Esophagus muscularis mucosa (tissue), 4 donors: ENCODE measurements at regions not wholly inside any gene's neighbourhood (a gene's known extent, or its start where the extent isn't known, plus 50 kb on each side); places are given as distances from the start of the nearest gene placed in this dataset.

Experiments used
- EP300 ChIP-seq: sonication (generic); formaldehyde crosslinking; IDR thresholded peaks from one replicate; pipeline ENCODE4 v1.6.1; 2017; ENCODE audit warnings: antibody characterized with exemption
- POLR2A ChIP-seq: fragments of 450-650 bp; IDR thresholded peaks from one replicate; pipeline ENCODE4 v1.6.1; 2017; ENCODE audit warnings: antibody characterized with exemption, moderate library complexity, mild to moderate bottlenecking, low read depth
- POLR2AphosphoS5 ChIP-seq, 2 donors: sonication (generic); formaldehyde crosslinking; IDR thresholded peaks; one replicate each; pipeline ENCODE4 v1.6.1; 2017; ENCODE audit warnings: antibody characterized with exemption in 2 of 2
- TF ChIP-seq, protein P1 (sequence below), 3 experiments: fragments of 200-600 bp in 2 of 3; fragments of 450-650 bp in 1 of 3; sonication (generic) in 2 of 3; IDR thresholded peaks; one replicate each; pipeline ENCODE4 v1.5.1; 2017 to 2019; ENCODE audit warnings: antibody characterized with exemption in 3 of 3, mild to moderate bottlenecking in 2 of 3, moderate library complexity in 1 of 3

DNA sequence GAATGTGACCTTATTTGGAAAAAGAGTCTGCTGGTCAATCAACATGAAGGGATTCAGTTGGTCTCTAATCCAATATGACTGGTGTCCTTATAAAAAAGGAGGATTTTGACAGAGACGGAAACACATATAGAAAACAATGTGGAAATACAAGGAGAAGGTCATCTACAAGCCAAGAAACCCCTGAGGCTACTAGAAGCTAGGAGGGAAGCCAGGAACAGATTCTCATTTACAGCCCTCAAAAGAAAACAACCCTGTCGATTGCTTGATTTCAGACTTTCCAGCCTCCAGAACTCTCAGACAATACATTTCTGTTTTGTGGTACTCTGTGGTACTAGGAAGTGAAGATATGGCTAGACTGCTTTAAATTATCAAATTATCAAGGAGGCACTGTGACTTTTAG, 162.9 kb upstream of the IGF1R start:
- TF ChIP-seq, protein P1, sequence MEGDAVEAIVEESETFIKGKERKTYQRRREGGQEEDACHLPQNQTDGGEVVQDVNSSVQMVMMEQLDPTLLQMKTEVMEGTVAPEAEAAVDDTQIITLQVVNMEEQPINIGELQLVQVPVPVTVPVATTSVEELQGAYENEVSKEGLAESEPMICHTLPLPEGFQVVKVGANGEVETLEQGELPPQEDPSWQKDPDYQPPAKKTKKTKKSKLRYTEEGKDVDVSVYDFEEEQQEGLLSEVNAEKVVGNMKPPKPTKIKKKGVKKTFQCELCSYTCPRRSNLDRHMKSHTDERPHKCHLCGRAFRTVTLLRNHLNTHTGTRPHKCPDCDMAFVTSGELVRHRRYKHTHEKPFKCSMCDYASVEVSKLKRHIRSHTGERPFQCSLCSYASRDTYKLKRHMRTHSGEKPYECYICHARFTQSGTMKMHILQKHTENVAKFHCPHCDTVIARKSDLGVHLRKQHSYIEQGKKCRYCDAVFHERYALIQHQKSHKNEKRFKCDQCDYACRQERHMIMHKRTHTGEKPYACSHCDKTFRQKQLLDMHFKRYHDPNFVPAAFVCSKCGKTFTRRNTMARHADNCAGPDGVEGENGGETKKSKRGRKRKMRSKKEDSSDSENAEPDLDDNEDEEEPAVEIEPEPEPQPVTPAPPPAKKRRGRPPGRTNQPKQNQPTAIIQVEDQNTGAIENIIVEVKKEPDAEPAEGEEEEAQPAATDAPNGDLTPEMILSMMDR (IDR thresholded peaks at IDR 0.05): no peak
- no peak for TF ChIP-seq POLR2A
- no peak for TF ChIP-seq POLR2AphosphoS5 (IDR thresholded peaks at IDR 0.05)
- no peak for TF ChIP-seq EP300
